RWPE1 (cell line): ENCODE measurements at regions not wholly inside any gene's neighbourhood (a gene's known extent, or its start where the extent isn't known, plus 50 kb on each side); places are given as distances from the start of the nearest gene placed in this dataset.

Experiments
- CTCF ChIA-PET: fragments of 350-600 bp; sonication (Branson Sonifier 250); formaldehyde crosslinking; extraction: SDS; loops from one replicate; lab custom pipeline; 2021; lab: Yijun Ruan, JAX
- POLR2A ChIA-PET: fragments of 400-600 bp; formaldehyde crosslinking; extraction: SDS; loops from one replicate; lab custom pipeline; 2020; ENCODE audit warnings: antibody characterized with exemption; ENCODE audit not compliant: low non-redundant PET; lab: Yijun Ruan, JAX
- DNase-seq: peaks from one replicate; pipeline ENCODE4 v3.0.0; 2012; ENCODE audit warnings: low spot score
- H3K27ac ChIP-seq: fragments of 450-650 bp; 2 replicates; pipeline ENCODE4 v1.5.1; 2017
- TF ChIP-seq, protein P1 (sequence below): fragments of 450-650 bp; conservative IDR thresholded peaks from 2 replicates; pipeline ENCODE4 v1.5.1; 2017; ENCODE audit warnings: low read depth, mild to moderate bottlenecking

GRCh38 chr13:50552424-50552966 is 291.0 kb downstream of the DLEU7 start:
- CTCF ChIA-PET = no interaction called here
- no peak for DNase-seq
- POLR2A ChIA-PET = no interaction called here

GRCh38 chr13:50561739-50562138 is 281.8 kb downstream of the DLEU7 start:
- TF ChIP-seq, protein P1, sequence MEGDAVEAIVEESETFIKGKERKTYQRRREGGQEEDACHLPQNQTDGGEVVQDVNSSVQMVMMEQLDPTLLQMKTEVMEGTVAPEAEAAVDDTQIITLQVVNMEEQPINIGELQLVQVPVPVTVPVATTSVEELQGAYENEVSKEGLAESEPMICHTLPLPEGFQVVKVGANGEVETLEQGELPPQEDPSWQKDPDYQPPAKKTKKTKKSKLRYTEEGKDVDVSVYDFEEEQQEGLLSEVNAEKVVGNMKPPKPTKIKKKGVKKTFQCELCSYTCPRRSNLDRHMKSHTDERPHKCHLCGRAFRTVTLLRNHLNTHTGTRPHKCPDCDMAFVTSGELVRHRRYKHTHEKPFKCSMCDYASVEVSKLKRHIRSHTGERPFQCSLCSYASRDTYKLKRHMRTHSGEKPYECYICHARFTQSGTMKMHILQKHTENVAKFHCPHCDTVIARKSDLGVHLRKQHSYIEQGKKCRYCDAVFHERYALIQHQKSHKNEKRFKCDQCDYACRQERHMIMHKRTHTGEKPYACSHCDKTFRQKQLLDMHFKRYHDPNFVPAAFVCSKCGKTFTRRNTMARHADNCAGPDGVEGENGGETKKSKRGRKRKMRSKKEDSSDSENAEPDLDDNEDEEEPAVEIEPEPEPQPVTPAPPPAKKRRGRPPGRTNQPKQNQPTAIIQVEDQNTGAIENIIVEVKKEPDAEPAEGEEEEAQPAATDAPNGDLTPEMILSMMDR = no peak
- no peak for DNase-seq
- POLR2A ChIA-PET = no interaction called here
- CTCF ChIA-PET = no interaction called here
- H3K27ac ChIP-seq = no peak overlapping the region

More at GRCh38 chr13:50552424-50552966, 291.0 kb downstream of the DLEU7 start:
- TF ChIP-seq, protein P1 = no peak
- no peak overlapping the region for H3K27ac ChIP-seq

GRCh38 chr13:50566646-50567045 is 276.8 kb downstream of the DLEU7 start:
- POLR2A ChIA-PET = no interaction called here
- TF ChIP-seq, protein P1 = no peak
- H3K27ac ChIP-seq = no peak overlapping the region
- DNase-seq = no peak
- CTCF ChIA-PET = interaction anchor here (0.5 kb wide), 1 partner anchor 392 kb away, joined by 3 read pairs; no protein-coding TSS in a partner anchor

DNA sequence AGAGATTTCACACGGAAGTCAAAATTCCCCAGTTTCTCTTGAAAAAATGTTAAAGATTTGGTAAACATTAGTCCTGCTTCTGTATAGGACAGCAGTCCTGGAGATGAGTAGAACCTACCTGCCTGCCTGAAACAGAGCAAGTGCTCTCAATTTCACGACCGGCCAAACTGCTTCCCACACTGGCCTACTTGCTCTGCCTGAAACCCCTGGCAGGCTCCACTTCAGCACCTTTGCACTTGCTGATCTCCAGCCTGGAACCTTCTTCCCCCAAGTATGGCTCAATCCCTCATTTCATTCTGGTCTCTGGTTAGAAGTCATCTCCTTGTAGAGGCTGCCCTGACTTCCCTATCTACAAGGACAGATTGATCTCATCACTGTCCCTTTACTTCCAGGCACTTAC is 271.4 kb downstream of the DLEU7 start:
- no peak overlapping the region for H3K27ac ChIP-seq
- ChIA-PET CTCF (no interaction called here), POLR2A (no interaction called here)
- TF ChIP-seq, protein P1 = no peak
- no peak for DNase-seq

GRCh38 chr13:50573066-50573465 is 270.4 kb downstream of the DLEU7 start:
- DNase-seq = no peak
- no peak overlapping the region for H3K27ac ChIP-seq
- CTCF ChIA-PET = no interaction called here
- TF ChIP-seq, protein P1 = no peak
- POLR2A ChIA-PET = no interaction called here

DNA sequence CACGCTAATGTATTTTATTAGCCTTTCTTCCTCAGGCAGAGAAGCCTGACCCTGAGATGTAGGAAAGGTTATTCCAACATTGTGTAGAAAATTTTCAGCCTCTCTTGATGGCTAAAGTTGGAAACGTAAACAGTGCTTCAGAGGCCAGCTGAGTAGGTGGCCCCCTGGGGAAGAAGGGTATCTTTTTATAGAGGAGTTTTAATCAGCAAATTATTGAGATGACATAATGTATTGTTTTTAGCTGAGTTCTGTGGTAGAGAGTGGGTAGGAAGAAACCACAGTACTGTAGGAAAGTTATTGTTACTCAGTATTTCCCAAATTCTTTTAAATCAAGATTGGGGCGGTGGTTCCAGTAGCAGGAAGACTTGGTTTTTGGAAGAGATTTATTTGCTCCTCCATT is 268.8 kb downstream of the DLEU7 start:
- POLR2A ChIA-PET = no interaction called here
- no peak overlapping the region for H3K27ac ChIP-seq
- no peak for DNase-seq
- CTCF ChIA-PET = no interaction called here
- TF ChIP-seq, protein P1 = no peak
